ENCODE measurements at regions not wholly inside any gene's neighbourhood (a gene's known extent, or its start where the extent isn't known, plus 50 kb on each side); places are given as distances from the start of the nearest gene placed in this dataset.

DNA sequence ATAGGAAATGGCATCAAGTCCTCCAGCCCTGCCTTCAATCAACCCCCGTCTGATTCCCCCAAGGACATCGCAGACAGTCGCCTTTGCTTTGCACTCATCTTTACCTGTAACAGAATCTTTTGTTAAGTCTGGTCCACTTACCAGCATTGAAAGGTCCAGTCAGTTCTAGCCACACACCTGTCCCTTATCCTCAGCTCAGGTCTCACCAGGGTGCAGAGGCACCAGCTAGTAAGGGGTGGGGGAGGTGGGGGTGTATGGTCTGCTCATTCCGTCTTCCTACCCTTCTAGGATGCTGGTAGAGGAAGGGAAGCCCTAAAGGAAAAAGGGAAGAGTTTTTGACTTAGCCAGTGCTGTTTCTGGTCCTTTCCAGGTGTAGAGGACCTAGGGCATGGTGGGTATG is 427.7 kb downstream of the MATN1 start:
- no peak for TF ChIP-seq POLR2A (IDR thresholded peaks at IDR 0.05; ENCODE audit: low read length)
- TF ChIP-seq GATA1 (IDR thresholded peaks at IDR 0.05; ENCODE audit: low read depth, low read length) = no peak

Data from erythroblast (primary cell).